Colonic mucosa (tissue), 4 donors: ENCODE measurements at regions not wholly inside any gene's neighbourhood (a gene's known extent, or its start where the extent isn't known, plus 50 kb on each side); places are given as distances from the start of the nearest gene placed in this dataset.
"Not testable (repeated sequence)": the region's sequence is repeated elsewhere in the genome, so short reads cannot be mapped to it uniquely, and the experiment has no call there.

Source experiments
- DNase-seq: peaks from one replicate; pipeline ENCODE4 v3.0.0-alpha.2; 2020
- H3K27ac ChIP-seq: fragments of 200-600 bp; one replicate; pipeline ENCODE4 v1.8.0; 2021
- H3K27me3 ChIP-seq: fragments of 200-600 bp; one replicate; pipeline ENCODE4 v1.8.0; 2021
- H3K36me3 ChIP-seq: fragments of 200-600 bp; one replicate; pipeline ENCODE4 v1.8.0; 2021
- H3K4me1 ChIP-seq: fragments of 200-600 bp; one replicate; pipeline ENCODE4 v1.8.0; 2021; ENCODE audit warnings: mild to moderate bottlenecking
- H3K4me3 ChIP-seq: fragments of 200-600 bp; one replicate; pipeline ENCODE4 v1.8.0; 2021
- H3K9ac ChIP-seq, 2 donors: one replicate each; pipeline ENCODE4 v1.7.0; 2013; ENCODE audit warnings: control low read depth in 2 of 2, low read depth in 2 of 2, low read length in 2 of 2
- H3K9me3 ChIP-seq: fragments of 200-600 bp; one replicate; pipeline ENCODE4 v1.8.0; 2021
- intact Hi-C: fragments of 100-400 bp; cut with DNase I; formaldehyde crosslinking; loops from one replicate; pipeline ENCODE4 v1.14.1; 2022
- TF ChIP-seq, protein P1 (sequence below): fragments of 200-600 bp; IDR thresholded peaks from one replicate; pipeline ENCODE4 v1.8.0; 2022; ENCODE audit warnings: antibody characterized with exemption, mild to moderate bottlenecking
- donor health status: healthy.
- donor health status: DM: no; HTN: no; CAD: no.
- donor health status: DM: no; HTN: no; CAD: no.

DNA sequence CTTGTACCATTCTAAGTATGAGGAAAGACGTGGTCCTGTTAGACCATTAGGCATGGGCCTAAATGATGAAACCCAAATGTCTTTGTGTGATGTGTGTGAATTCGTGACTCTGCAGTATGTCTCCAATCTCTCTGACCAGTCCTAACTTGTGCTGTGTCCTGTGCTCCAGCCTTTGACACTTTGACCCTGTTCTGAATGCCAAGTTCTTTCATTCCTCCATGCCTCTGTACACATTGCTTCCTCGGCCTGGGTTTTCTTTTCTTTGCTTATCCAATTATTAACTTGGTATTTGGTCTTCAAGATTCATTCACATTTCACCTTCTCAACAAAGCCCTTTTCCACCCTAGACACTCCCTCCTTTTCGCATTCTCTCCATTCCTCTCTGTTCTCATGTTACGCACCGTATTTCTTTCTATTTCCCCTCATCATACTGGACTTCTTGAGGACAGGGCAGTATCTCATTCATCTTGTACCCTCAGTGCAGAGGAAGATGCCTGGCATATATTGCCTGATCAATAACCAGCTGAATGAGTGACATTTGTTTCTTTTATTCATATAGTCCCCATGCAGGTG is 138.7 kb downstream of the F11 start:
- H3K27ac ChIP-seq, result no peak overlapping the region
- peaks cover 4% of the 10 kb centered on the region for H3K4me1 ChIP-seq
- no peak overlapping the region for H3K4me3 ChIP-seq
- H3K27me3 ChIP-seq, result no peaks in the 10 kb centered on the region
- intact Hi-C loops, result no loop called here
- H3K9ac ChIP-seq, result no peak overlapping the region
- no peaks in the 10 kb centered on the region for H3K36me3 ChIP-seq
- H3K9me3 ChIP-seq, result no peaks in the 10 kb centered on the region
- no peak for DNase-seq
- TF ChIP-seq, protein P1, sequence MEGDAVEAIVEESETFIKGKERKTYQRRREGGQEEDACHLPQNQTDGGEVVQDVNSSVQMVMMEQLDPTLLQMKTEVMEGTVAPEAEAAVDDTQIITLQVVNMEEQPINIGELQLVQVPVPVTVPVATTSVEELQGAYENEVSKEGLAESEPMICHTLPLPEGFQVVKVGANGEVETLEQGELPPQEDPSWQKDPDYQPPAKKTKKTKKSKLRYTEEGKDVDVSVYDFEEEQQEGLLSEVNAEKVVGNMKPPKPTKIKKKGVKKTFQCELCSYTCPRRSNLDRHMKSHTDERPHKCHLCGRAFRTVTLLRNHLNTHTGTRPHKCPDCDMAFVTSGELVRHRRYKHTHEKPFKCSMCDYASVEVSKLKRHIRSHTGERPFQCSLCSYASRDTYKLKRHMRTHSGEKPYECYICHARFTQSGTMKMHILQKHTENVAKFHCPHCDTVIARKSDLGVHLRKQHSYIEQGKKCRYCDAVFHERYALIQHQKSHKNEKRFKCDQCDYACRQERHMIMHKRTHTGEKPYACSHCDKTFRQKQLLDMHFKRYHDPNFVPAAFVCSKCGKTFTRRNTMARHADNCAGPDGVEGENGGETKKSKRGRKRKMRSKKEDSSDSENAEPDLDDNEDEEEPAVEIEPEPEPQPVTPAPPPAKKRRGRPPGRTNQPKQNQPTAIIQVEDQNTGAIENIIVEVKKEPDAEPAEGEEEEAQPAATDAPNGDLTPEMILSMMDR, result no peak

DNA sequence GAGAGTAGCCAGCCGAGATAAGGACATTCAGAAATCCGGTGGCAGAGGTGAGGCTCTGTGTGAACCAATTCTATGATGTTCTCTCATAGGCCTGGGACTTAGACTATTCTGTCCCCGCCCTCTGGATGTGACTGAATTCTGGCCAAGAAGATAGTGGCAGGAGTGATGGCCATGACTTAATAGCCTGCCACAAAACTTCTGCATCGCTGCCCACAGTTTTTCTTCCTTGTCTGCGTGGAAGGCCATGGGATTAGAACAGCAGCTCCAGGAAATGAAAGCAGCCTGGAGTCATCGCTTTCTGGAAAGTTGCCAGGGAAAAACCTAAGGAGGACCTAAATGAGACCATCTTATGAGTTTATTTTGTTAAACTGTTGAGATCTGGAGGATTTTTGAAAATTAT is 134.7 kb downstream of the F11 start:
- no peak overlapping the region for H3K4me3 ChIP-seq
- no peaks in the 10 kb centered on the region for H3K9me3 ChIP-seq
- intact Hi-C loops, result no loop called here
- peaks cover 4% of the 10 kb centered on the region for H3K4me1 ChIP-seq
- H3K9ac ChIP-seq, result no peak overlapping the region
- TF ChIP-seq, protein P1, result no peak
- H3K36me3 ChIP-seq, result no peaks in the 10 kb centered on the region
- H3K27me3 ChIP-seq, result no peaks in the 10 kb centered on the region
- no peak overlapping the region for H3K27ac ChIP-seq
- no peak for DNase-seq

DNA sequence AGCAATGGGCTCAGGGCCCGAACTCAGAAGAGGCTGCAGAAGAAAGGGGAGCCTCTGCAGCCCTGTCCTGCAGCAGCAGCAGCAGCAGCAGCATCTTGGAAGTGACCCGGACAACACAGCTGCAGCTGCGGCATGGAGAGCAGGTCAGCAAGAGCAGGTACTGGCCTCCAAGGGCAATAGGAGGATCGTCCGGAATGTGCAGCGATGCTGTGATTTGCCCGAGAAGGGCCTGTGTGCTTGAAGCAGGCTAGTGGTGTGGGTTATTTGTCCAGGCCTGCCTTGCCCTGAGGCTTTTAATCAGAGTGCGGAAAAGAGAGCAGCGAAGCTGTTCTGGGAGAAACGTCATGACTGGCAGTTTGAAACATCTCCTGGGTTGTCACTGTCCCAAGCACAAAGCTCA is 126.0 kb downstream of the F11 start:
- Histone ChIP-seq H3K27me3 (no peaks in the 10 kb centered on the region), H3K9ac (no peak overlapping the region), H3K27ac (no peak overlapping the region), H3K9me3 (no peaks in the 10 kb centered on the region), H3K36me3 (no peaks in the 10 kb centered on the region), H3K4me3 (no peak overlapping the region), H3K4me1 (no peaks in the 10 kb centered on the region)
- DNase-seq, result no peak
- intact Hi-C loops, result no loop called here
- TF ChIP-seq, protein P1, result no peak

DNA sequence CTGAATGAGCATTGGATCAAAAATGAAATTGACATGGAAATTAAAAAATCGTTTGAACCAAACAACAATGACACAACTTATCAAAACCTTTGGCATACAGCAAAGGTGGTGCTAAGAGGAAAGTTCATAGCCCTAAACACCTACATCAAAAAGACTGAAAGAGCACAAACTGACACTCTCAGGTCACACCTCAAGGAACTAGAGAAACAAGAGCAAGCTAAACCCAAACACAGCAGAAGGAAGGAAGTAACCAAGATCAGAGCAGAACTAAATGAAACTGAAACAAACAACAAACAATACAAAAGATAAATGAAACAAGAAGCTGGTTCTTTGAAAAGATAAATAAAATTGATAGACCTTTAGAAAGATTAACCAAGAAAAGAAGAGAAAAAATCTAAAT is 118.3 kb downstream of the F11 start:
- H3K9ac ChIP-seq, DNase-seq, intact Hi-C loops, H3K27me3 ChIP-seq, H3K36me3 ChIP-seq, H3K27ac ChIP-seq, H3K9me3 ChIP-seq, H3K4me3 ChIP-seq, H3K4me1 ChIP-seq: not testable (repeated sequence)

DNA sequence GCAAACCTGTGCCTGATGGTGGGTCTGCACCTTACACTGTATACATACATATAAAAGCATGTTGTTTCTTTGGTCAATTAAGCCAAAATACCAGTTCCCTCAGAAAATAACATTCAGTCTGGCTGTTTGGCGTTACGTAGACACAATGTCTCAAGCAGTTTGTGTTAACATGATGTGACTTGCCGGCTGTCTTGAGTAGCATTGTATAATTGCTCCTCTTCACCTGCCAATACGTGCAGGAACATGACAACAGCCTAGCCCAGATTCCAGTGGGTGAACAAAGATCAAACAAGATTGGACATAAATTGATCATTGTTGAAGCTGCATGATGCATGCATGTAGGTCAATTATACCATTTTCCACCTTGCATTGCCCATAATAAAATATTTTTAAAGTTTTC is 102.3 kb downstream of the F11 start:
- TF ChIP-seq, protein P1, result no peak
- no peaks in the 10 kb centered on the region for H3K9me3 ChIP-seq
- no peaks in the 10 kb centered on the region for H3K36me3 ChIP-seq
- no peaks in the 10 kb centered on the region for H3K4me1 ChIP-seq
- H3K9ac ChIP-seq, result no peak overlapping the region
- H3K27ac ChIP-seq, result no peak overlapping the region
- intact Hi-C loops, result no loop called here
- DNase-seq, result no peak
- no peak overlapping the region for H3K4me3 ChIP-seq
- no peaks in the 10 kb centered on the region for H3K27me3 ChIP-seq

DNA sequence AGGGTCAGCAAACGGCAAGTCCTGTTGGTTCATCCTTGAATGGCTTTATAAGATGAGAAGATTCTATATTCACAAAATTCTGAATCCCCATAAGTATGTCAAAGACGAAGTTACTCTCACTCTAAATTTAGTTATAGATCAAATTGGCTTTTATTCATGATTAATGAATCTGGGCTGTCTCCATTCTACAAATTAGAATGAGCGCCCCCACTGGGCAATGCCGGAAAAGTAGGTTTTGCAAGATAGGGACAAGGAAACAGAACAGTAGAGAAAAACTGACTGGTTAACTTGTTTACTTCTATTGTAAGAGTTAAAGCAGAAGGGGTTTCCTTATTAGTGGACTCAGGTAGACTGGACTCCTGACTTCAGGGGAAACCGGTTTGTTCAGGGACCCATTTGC is 100.3 kb downstream of the F11 start:
- Histone ChIP-seq H3K9ac (no peak overlapping the region), H3K27ac (no peak overlapping the region), H3K9me3 (no peaks in the 10 kb centered on the region), H3K4me3 (no peak overlapping the region), H3K36me3 (no peaks in the 10 kb centered on the region), H3K27me3 (no peaks in the 10 kb centered on the region), H3K4me1 (no peaks in the 10 kb centered on the region)
- intact Hi-C loops, result no loop called here
- no peak for DNase-seq
- TF ChIP-seq, protein P1, result no peak

DNA sequence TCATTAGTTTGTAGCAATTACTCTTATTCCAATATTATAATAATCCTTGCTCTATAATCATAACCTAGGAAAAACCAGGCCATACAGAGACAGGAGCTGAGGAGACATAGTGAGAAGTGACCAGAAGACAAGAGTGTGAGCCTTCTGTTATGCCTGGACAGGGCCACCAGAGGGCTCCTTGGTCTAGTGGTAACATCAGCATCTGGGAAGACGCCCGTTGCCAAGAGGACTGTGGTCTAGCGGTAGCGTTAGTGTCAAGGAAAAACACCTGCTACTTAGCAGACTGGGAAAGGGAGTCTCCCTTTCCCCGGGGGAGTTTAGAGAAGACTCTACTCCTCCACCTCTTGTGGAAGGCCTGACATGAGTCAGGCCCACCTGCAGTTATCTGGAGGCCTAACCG is 97.0 kb downstream of the F11 start:
- not testable (repeated sequence) for DNase-seq, H3K27me3 ChIP-seq

More for the DNA sequence above, 97.0 kb downstream of the F11 start:
- H3K9me3 ChIP-seq, H3K4me1 ChIP-seq, H3K36me3 ChIP-seq, H3K27ac ChIP-seq, H3K4me3 ChIP-seq, H3K9ac ChIP-seq, intact Hi-C loops: not testable (repeated sequence)
